HUES64 (cell line): ENCODE measurements at regions not wholly inside any gene's neighbourhood (a gene's known extent, or its start where the extent isn't known, plus 50 kb on each side); places are given as distances from the start of the nearest gene placed in this dataset.
"Not testable (repeated sequence)": the region's sequence is repeated elsewhere in the genome, so short reads cannot be mapped to it uniquely, and the experiment has no call there.

ENCODE experiments used
- H3K27ac ChIP-seq: 2 replicates; pipeline ENCODE4 v1.7.0; 2013; ENCODE audit warnings: low read depth, low read length, inconsistent platforms
- H3K27me3 ChIP-seq: 2 replicates; pipeline ENCODE4 v1.6.1; 2013; ENCODE audit warnings: mild to moderate bottlenecking, low read length; ENCODE audit not compliant: insufficient read depth
- H3K36me3 ChIP-seq: 2 replicates; pipeline ENCODE4 v1.6.1; 2013; ENCODE audit warnings: mild to moderate bottlenecking, low read length; ENCODE audit not compliant: insufficient read depth
- H3K4me1 ChIP-seq: 2 replicates; pipeline ENCODE4 v1.6.1; 2013; ENCODE audit warnings: mild to moderate bottlenecking, low read length, moderate library complexity; ENCODE audit not compliant: insufficient read depth
- H3K4me3 ChIP-seq: 2 replicates; pipeline ENCODE4 v1.5.1; 2013; ENCODE audit warnings: mild to moderate bottlenecking, low read length, moderate library complexity
- H3K9ac ChIP-seq: 2 replicates; pipeline ENCODE4 v1.6.1; 2013; ENCODE audit warnings: mild to moderate bottlenecking, low read depth, low read length
- H3K9me3 ChIP-seq: 2 replicates; pipeline ENCODE4 v1.6.1; 2013; ENCODE audit warnings: low read depth, low read length; ENCODE audit not compliant: insufficient read depth
- WGBS: fragments of 150-250, 120-280 bp; methylation state at CpG from one replicate; pipeline ENCODE4 v1.1.7; 2013; ENCODE audit warnings: missing lambda C conversion rate; 5-methylcytosine and 5-hydroxymethylcytosine counted together

- WGBS, result 94% methylated on average over 2 of the region's 2 CpGs
- no peak overlapping the region for H3K4me3 ChIP-seq
- H3K9me3 ChIP-seq, result no peaks in the 10 kb centered on the region
- no peak overlapping the region for H3K27ac ChIP-seq
- no peaks in the 10 kb centered on the region for H3K27me3 ChIP-seq
- H3K4me1 ChIP-seq, result peaks cover 4% of the 10 kb centered on the region; the same call in 1 of the 2 replicates
- no peaks in the 10 kb centered on the region for H3K36me3 ChIP-seq
- no peak overlapping the region for H3K9ac ChIP-seq
Observed at GRCh38 chr14:84496677-84497076, 1033.3 kb upstream of the FLRT2 start.

GRCh38 chr14:84512823-84513222 is 1017.1 kb upstream of the FLRT2 start:
- not testable (repeated sequence) for H3K27me3 ChIP-seq, H3K9ac ChIP-seq, H3K9me3 ChIP-seq, H3K27ac ChIP-seq, H3K4me1 ChIP-seq, H3K4me3 ChIP-seq, H3K36me3 ChIP-seq
- 97% methylated on average over 18 of the region's 18 CpGs for WGBS

- no peak overlapping the region for H3K4me3 ChIP-seq
- 91% methylated on average over 3 of the region's 3 CpGs for WGBS
- no peaks in the 10 kb centered on the region for H3K4me1 ChIP-seq
- H3K9ac ChIP-seq, result no peak overlapping the region
- no peaks in the 10 kb centered on the region for H3K36me3 ChIP-seq
- no peak overlapping the region for H3K27ac ChIP-seq
- H3K9me3 ChIP-seq, result peaks cover 6% of the 10 kb centered on the region; the same call in 1 of the 2 replicates
- H3K27me3 ChIP-seq, result no peaks in the 10 kb centered on the region
Observed at GRCh38 chr14:84519836-84520235, 1010.1 kb upstream of the FLRT2 start.

GRCh38 chr14:84520711-84521338 is 1009.1 kb upstream of the FLRT2 start:
- no peaks in the 10 kb centered on the region for H3K27me3 ChIP-seq
- no peak overlapping the region for H3K9ac ChIP-seq
- H3K27ac ChIP-seq, result no peak overlapping the region
- no peak overlapping the region for H3K4me3 ChIP-seq
- WGBS, result 89% methylated on average over 1 of the region's 1 CpG
- no peaks in the 10 kb centered on the region for H3K36me3 ChIP-seq
- H3K9me3 ChIP-seq, result no peaks in the 10 kb centered on the region
- no peaks in the 10 kb centered on the region for H3K4me1 ChIP-seq

GRCh38 chr14:84523746-84524145 is 1006.2 kb upstream of the FLRT2 start:
- Histone ChIP-seq H3K4me1 (no peaks in the 10 kb centered on the region), H3K27ac (no peak overlapping the region), H3K36me3 (no peaks in the 10 kb centered on the region), H3K9me3 (no peaks in the 10 kb centered on the region), H3K4me3 (no peak overlapping the region), H3K27me3 (no peaks in the 10 kb centered on the region), H3K9ac (no peak overlapping the region)
- 98% methylated on average over 2 of the region's 2 CpGs for WGBS

GRCh38 chr14:84527706-84528105 is 1002.2 kb upstream of the FLRT2 start:
- Histone ChIP-seq H3K9ac (no peak overlapping the region), H3K4me1 (no peaks in the 10 kb centered on the region), H3K36me3 (no peaks in the 10 kb centered on the region), H3K4me3 (no peak overlapping the region), H3K9me3 (no peaks in the 10 kb centered on the region), H3K27ac (no peak overlapping the region), H3K27me3 (no peaks in the 10 kb centered on the region)
- WGBS, result 87% methylated on average over 3 of the region's 3 CpGs

GRCh38 chr14:84532016-84532415 is 997.9 kb upstream of the FLRT2 start:
- H3K27ac ChIP-seq, result no peak overlapping the region
- no peak overlapping the region for H3K4me3 ChIP-seq
- H3K9me3 ChIP-seq, result no peaks in the 10 kb centered on the region
- H3K27me3 ChIP-seq, result no peaks in the 10 kb centered on the region
- H3K36me3 ChIP-seq, result no peaks in the 10 kb centered on the region
- no peak overlapping the region for H3K9ac ChIP-seq
- 80% methylated on average over 1 of the region's 2 CpGs for WGBS
- 0 out of 2 replicates have a peak, but pooled peaks cover 4% of the 10 kb centered on the region for H3K4me1 ChIP-seq

- 91% methylated on average over 3 of the region's 3 CpGs for WGBS
Observed at GRCh38 chr14:84533181-84533725, 996.7 kb upstream of the FLRT2 start.

GRCh38 chr14:84533791-84534190 is 996.2 kb upstream of the FLRT2 start:
- no peaks in the 10 kb centered on the region for H3K27me3 ChIP-seq
- no peaks in the 10 kb centered on the region for H3K36me3 ChIP-seq
- H3K9ac ChIP-seq, result no peak overlapping the region
- H3K9me3 ChIP-seq, result no peaks in the 10 kb centered on the region
- H3K4me1 ChIP-seq, result 0 out of 2 replicates have a peak, but pooled peaks cover 4% of the 10 kb centered on the region
- no peak overlapping the region for H3K27ac ChIP-seq
- WGBS, result 96% methylated on average over 4 of the region's 4 CpGs
- H3K4me3 ChIP-seq, result no peak overlapping the region

More at GRCh38 chr14:84533181-84533725, 996.7 kb upstream of the FLRT2 start:
- Histone ChIP-seq H3K36me3 (no peaks in the 10 kb centered on the region), H3K9ac (no peak overlapping the region), H3K4me3 (no peak overlapping the region), H3K4me1 (0 out of 2 replicates have a peak, but pooled peaks cover 4% of the 10 kb centered on the region), H3K27me3 (no peaks in the 10 kb centered on the region), H3K27ac (no peak overlapping the region), H3K9me3 (no peaks in the 10 kb centered on the region)

- no peak overlapping the region for H3K4me3 ChIP-seq
- H3K9ac ChIP-seq, result no peak overlapping the region
- H3K9me3 ChIP-seq, result no peaks in the 10 kb centered on the region
- 0 out of 2 replicates have a peak, but pooled peaks cover 4% of the 10 kb centered on the region for H3K4me1 ChIP-seq
- no peaks in the 10 kb centered on the region for H3K36me3 ChIP-seq
- H3K27me3 ChIP-seq, result no peaks in the 10 kb centered on the region
- H3K27ac ChIP-seq, result no peak overlapping the region
Observed at GRCh38 chr14:84535484-84535883, 994.5 kb upstream of the FLRT2 start.

- WGBS, result 67% methylated on average over 1 of the region's 1 CpG
Observed at GRCh38 chr14:84535976-84536375, 994.0 kb upstream of the FLRT2 start.

More at GRCh38 chr14:84535976-84536375, 994.0 kb upstream of the FLRT2 start:
- H3K27ac ChIP-seq, result no peak overlapping the region
- no peaks in the 10 kb centered on the region for H3K36me3 ChIP-seq
- no peaks in the 10 kb centered on the region for H3K9me3 ChIP-seq
- no peaks in the 10 kb centered on the region for H3K27me3 ChIP-seq
- H3K9ac ChIP-seq, result no peak overlapping the region
- 0 out of 2 replicates have a peak, but pooled peaks cover 4% of the 10 kb centered on the region for H3K4me1 ChIP-seq
- H3K4me3 ChIP-seq, result no peak overlapping the region
